GM18499 (cell line): ENCODE measurements at regions not wholly inside any gene's neighbourhood (a gene's known extent, or its start where the extent isn't known, plus 50 kb on each side); places are given as distances from the start of the nearest gene placed in this dataset.

Experiments used
- ATAC-seq: cut with Tn5 transposase; IDR thresholded peaks from one replicate; pipeline ENCODE4 v1.9.1; 2021; ENCODE audit warnings: moderate number of reproducible peaks; ENCODE audit not compliant: insufficient read depth, unreplicated experiment

GRCh38 chr3:16802389-16802788 lies 82.4 kb upstream of the PLCL2 start:
- peak; percentile 87 for ATAC-seq

GRCh38 chr3:16803019-16803418 lies 81.7 kb upstream of the PLCL2 start:
- no peak for ATAC-seq

DNA sequence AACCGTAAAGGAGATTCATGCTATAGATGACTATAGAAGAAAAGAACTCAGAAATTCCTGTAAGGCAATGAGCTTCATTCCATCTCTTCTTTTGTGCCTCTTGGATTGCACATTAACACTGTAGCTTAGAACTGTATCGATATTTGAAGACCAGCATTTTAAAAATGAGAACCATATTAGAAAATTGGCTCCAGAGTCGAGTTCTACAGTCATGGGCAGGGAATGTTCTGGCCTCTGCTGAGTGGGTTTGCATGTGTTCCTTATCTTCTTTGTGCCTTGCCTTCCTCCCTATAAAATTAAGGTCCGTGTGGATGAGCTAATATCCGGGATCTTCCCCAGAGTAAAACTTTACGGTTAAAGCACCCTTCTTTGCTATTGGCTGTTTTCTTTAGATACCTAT lies 77.4 kb upstream of the PLCL2 start:
- ATAC-seq: no peak

DNA sequence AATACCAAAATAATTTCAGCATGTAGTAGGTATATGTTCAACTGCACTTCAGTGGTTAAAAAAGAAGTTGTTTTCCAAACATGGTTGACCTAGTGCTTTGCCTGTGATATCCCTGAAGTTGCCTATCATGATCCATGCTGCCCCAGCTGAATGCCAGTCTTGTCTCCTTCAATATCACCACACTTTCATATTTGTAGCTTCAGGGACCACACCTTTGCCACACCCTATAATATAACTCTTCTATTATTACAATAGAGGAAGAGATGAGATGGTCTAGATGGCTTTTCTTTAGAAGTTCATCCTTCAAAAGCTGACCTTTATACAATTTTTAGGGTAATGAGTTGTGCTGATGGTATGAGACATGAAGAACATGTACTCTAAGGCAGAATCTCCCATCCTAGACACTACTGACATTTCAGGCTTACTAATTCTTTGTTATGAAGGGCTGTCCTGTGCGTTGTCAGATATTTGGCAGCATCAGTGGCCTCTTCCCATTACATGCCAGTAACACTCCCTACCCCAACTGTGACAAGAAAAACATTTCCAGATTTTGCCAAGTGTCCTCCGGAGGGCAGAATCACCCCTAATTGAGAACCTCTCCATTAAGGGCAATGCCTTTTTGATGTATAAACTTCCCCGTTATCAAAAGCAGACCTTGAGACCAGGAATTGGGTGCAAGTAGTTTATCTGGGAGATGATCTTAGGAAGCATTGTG lies 76.2 kb upstream of the PLCL2 start:
- ATAC-seq: no peak

DNA sequence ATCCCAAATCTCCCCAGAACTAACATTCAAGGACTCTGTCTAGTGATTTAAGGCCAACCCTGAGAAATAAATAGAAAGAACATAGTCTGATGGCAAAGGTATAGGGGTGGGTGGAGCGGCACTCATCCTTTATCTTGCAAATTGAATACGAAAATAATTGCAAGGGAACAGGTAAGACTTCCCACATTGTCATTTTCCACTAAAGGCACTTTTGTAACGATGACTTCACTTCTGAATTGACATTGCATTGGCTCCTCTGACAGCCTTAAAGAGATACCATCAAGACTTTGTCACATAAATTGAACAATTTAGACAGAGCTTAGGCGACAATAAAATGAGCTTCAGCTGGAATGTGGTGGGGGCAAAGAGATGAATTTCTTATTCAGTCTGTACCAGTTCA lies 75.3 kb upstream of the PLCL2 start:
- no peak for ATAC-seq

- ATAC-seq: no peak
Observed at GRCh38 chr3:16809993-16810392, 74.8 kb upstream of the PLCL2 start.

- no peak for ATAC-seq
Observed at GRCh38 chr3:16810593-16811367, 74.0 kb upstream of the PLCL2 start.

DNA sequence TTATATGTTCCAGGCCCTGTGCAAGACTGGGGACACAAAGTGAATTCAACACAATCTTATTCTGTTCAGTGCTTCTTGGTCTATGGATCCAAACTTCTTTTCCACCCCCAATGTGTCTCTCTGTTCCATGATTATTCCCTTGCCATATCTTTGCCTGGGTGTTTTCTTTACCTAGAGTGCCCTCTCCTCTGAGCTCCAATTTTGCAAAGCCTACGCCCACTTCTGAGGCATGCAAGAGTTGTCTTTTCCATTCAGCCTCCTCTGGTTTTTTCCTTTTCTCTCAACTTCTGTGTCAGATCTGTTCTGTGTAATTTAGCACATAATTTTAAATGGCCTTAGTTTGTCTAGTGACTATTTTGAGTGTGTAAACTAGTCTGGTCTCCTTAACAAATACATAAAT lies 72.8 kb upstream of the PLCL2 start:
- no peak for ATAC-seq

DNA sequence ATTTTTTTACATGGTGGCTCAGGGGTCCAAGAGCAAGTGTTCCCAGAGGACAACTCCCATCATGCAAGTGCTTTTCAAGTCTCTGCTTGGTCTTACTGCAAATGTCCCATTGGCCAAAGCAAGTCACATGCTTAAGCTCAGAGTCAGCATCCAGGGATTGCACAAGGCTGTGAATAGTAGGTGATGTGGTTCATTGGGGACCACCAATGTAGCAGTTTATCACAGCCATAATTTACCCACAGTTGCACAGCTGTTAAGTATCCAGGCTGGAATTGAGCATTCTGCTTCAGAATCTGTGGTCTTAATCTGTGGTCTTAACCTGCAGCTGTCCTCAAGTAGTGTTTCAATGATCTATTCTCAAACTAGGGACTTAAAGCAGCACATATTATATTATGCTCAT lies 71.4 kb upstream of the PLCL2 start:
- ATAC-seq: no peak

DNA sequence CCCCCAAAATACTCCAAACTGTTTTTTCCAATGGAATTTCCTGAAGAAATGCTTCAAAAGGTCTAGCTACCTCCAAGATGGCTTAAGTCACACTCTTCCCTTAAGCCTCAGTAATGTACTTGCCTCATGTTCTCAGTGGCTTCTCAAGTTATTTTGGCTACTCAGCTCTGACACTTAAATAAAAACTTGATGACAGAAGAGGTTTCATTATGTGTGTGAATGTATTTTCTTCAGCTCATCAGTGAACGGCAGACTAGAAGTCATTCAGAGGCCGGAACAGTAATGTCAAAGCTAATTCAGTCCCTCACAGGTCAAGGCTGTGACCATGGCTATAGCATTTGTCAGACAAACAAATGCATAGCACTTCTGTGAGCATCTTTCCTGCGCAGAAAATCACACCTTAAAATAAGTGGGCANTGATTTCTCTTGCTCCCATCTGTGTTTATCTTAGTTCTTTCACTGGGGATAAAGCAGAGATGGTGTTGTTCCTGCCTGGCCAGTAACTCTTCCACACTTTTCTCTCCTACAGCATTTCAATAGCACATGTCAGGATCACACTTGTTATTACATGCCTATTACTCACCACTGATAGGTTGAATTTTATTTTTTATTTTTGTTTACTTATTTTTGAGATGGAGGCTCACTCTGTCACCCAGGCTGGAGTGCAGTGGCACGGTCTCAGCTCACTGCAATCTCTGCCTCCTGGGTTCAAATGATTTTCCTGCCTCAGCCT lies 68.5 kb upstream of the PLCL2 start:
- peak; percentile 90 for ATAC-seq

DNA sequence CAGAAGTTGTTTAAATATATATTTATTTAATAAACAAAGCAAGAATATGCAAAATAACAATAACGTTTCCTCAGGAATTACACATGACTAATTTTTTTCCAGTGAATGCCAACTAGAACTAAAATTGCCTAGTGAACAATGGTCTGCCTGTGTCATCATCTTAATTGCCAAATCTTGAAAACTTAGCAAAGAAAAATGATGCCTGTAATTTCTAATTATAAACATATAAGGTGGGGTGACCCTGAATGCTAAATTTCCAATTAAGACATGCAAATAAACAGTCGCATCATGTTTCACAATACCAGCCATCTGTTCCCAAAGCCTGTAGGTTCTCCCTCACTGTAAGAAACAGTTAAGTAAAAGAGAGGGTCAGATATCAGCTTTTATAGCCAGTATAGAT lies 67.6 kb upstream of the PLCL2 start:
- no peak for ATAC-seq

- ATAC-seq: no peak
Observed at GRCh38 chr3:16818194-16818593, 66.6 kb upstream of the PLCL2 start.

DNA sequence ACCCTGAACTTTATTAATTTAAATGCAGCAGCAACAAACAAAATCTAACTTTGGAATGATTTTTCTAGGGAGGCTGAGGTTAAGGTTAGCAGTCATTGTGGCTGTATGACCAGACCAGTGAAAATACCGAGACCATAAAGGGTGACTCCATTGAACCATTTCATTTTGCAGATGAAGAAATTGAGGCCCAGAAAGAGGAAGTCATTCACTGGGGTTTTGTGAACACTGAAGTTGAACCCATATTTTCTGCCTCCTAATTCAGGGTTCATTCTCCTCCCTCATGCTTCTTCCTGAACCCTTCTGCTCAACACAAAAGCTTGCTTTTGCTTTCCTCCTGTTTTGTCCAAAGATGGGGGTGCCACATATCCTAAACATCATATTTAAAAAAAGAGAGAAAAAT lies 65.8 kb upstream of the PLCL2 start:
- no peak for ATAC-seq

GRCh38 chr3:16820485-16820884 lies 64.3 kb upstream of the PLCL2 start:
- no peak for ATAC-seq

GRCh38 chr3:16821053-16821452 lies 63.7 kb upstream of the PLCL2 start:
- ATAC-seq: no peak

- ATAC-seq: peak; percentile 42
Observed at GRCh38 chr3:16824081-16824696, 60.6 kb upstream of the PLCL2 start.

GRCh38 chr3:16825617-16826204 lies 59.0 kb upstream of the PLCL2 start:
- no peak for ATAC-seq

- ATAC-seq: no peak
Observed at GRCh38 chr3:16828815-16829214, 55.9 kb upstream of the PLCL2 start.

GRCh38 chr3:16831846-16832245 lies 52.9 kb upstream of the PLCL2 start:
- ATAC-seq: no peak

DNA sequence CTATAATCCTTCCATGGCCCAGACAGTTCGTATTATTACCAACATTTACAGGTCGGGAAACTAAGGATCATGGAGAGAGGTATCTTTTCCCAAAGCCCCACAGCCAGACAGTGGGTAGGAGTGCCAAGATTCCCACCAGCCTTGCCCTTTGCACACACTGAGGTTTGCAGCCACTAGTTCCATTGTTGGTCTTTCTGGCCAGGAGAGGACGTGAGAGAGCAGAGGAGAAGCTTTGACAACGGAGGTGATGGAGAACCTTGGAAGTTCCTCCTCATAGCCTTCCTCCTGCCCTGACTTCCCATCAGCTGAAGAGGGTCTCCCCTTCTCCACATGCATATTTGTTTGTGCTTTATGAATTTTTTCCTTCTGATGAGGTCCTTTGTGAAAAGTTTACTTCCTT lies 50.5 kb upstream of the PLCL2 start:
- ATAC-seq: no peak

DNA sequence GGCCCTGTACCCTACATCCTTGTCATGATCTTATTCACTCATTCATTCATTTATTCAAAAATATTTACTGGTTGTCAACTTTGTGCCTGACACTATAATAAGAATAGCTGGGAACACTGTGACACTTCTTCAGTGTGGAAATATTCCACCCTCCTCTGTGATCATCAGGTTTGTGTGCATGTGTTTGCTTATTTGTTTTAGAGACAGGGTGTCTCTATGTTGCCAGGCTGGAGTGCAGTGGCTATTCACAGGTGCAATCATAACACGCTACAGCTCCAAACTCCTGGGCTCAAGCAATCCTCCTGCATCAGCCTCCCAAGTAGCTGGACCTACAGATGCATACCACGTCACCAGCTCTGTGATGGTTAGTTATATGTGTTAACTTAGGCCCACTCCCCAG lies 50.0 kb upstream of the PLCL2 start:
- no peak for ATAC-seq
